ENCODE measurements at regions not wholly inside any gene's neighbourhood (a gene's known extent, or its start where the extent isn't known, plus 50 kb on each side); places are given as distances from the start of the nearest gene placed in this dataset.

DNA sequence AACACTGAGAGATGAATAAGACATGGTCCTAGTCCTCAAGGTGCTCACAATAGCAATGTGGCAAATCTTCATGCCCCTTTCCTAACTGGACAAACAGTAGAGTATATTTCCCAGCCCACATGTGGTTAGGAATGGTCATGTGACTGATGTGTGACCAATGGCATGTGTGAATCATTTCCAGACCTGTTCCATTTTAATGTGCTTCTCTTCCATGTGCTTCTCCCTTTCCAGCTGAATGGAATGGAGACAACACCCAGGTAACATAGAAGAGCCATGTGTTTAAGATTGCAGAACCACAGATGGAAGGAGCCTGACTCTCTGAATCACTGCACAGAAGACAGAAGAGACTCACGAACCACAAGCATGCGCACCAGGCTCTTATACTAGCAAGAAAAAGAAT, 409.9 kb upstream of the NFIA start:
- H3K36me3 ChIP-seq, result no peaks in the 10 kb centered on the region
- no peak overlapping the region for H3K27ac ChIP-seq
- H3K4me3 ChIP-seq, result no peak overlapping the region
- DNase-seq (no peak), ATAC-seq (no peak)
- intact Hi-C loops (cut with DNase I), result no loop called here
- H3K4me1 ChIP-seq, result no peaks in the 10 kb centered on the region
- TF ChIP-seq, protein P1, sequence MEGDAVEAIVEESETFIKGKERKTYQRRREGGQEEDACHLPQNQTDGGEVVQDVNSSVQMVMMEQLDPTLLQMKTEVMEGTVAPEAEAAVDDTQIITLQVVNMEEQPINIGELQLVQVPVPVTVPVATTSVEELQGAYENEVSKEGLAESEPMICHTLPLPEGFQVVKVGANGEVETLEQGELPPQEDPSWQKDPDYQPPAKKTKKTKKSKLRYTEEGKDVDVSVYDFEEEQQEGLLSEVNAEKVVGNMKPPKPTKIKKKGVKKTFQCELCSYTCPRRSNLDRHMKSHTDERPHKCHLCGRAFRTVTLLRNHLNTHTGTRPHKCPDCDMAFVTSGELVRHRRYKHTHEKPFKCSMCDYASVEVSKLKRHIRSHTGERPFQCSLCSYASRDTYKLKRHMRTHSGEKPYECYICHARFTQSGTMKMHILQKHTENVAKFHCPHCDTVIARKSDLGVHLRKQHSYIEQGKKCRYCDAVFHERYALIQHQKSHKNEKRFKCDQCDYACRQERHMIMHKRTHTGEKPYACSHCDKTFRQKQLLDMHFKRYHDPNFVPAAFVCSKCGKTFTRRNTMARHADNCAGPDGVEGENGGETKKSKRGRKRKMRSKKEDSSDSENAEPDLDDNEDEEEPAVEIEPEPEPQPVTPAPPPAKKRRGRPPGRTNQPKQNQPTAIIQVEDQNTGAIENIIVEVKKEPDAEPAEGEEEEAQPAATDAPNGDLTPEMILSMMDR (IDR thresholded peaks at IDR 0.05), result no peak
- no peaks in the 10 kb centered on the region for H3K9me3 ChIP-seq
- no peaks in the 10 kb centered on the region for H3K27me3 ChIP-seq (ENCODE audit: low read depth)

DNA sequence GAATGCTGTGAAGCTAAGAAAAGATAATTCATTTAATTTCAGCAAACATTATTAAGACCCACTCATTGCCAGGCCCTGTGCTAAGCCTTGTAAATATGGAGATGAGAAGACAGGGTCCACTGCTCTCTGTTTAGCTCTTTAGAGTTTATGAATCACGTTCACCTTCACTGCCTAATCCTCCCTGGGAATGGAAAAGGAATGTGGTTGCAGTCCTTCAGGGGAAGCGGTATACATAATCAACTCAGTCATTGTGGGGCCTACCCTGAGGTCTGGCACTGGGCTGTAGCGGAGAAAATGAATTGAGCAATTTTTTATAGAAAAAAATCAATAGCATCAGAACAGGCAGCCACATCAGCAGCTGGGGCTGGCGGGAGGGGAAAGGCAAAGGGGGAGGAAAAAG, 412.1 kb upstream of the NFIA start:
- intact Hi-C loops (cut with DNase I), result no loop called here
- ATAC-seq (no peak), DNase-seq (no peak)
- no peak overlapping the region for H3K27ac ChIP-seq
- no peaks in the 10 kb centered on the region for H3K4me1 ChIP-seq
- TF ChIP-seq, protein P1 (IDR thresholded peaks at IDR 0.05), result no peak
- H3K36me3 ChIP-seq, result no peaks in the 10 kb centered on the region
- H3K4me3 ChIP-seq, result no peak overlapping the region
- no peaks in the 10 kb centered on the region for H3K27me3 ChIP-seq (ENCODE audit: low read depth)
- H3K9me3 ChIP-seq, result no peaks in the 10 kb centered on the region

GRCh38 chr1:60668585-60668984, 413.8 kb upstream of the NFIA start:
- H3K9me3 ChIP-seq, result no peaks in the 10 kb centered on the region
- no peaks in the 10 kb centered on the region for H3K36me3 ChIP-seq
- H3K27ac ChIP-seq, result no peak overlapping the region
- intact Hi-C loops (cut with DNase I), result no loop called here
- H3K27me3 ChIP-seq (ENCODE audit: low read depth), result no peaks in the 10 kb centered on the region
- H3K4me1 ChIP-seq, result no peaks in the 10 kb centered on the region
- no peak overlapping the region for H3K4me3 ChIP-seq
- ATAC-seq (no peak), DNase-seq (no peak)
- TF ChIP-seq, protein P1 (IDR thresholded peaks at IDR 0.05), result no peak

- no peaks in the 10 kb centered on the region for H3K36me3 ChIP-seq
- H3K4me3 ChIP-seq, result no peak overlapping the region
- H3K9me3 ChIP-seq, result no peaks in the 10 kb centered on the region
- intact Hi-C loops (cut with DNase I), result no loop called here
- DNase-seq, result no peak
- no peaks in the 10 kb centered on the region for H3K27me3 ChIP-seq (ENCODE audit: low read depth)
- TF ChIP-seq, protein P1 (IDR thresholded peaks at IDR 0.05), result no peak
- ATAC-seq, result no peak
- H3K4me1 ChIP-seq, result no peaks in the 10 kb centered on the region
- H3K27ac ChIP-seq, result no peak overlapping the region
Measured at GRCh38 chr1:60665311-60665710, 417.1 kb upstream of the NFIA start.

DNA sequence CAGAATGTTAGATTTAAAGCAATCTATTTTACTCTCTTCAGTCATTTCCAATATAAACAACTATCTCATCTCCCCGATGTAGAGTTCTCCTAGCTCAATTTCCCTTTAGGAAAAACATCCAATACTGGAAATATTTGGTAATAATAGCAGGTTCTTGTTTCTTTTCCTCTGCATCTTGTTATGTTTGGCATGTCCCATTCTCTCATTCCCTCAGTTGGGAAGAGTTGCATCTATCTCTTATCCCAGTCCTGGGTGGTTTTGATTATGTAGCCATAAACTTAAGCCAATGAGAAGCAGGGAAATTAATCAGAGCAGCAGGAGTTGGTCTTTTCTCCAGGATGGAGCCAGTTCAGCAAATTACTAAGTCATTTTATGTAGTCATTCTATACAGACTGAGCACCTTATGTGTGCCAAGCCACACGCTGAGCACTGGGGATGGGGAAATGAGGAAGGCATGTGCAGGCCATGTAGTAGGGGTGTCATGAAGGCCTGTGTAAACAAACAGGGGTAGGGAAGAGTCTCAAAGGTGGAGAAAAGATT, 418.2 kb upstream of the NFIA start:
- Histone ChIP-seq H3K27me3 (ENCODE audit: low read depth) (no peaks in the 10 kb centered on the region), H3K27ac (no peak overlapping the region), H3K9me3 (no peaks in the 10 kb centered on the region), H3K4me3 (no peak overlapping the region), H3K36me3 (no peaks in the 10 kb centered on the region), H3K4me1 (no peaks in the 10 kb centered on the region)
- no peak for DNase-seq
- ATAC-seq, result no peak
- intact Hi-C loops (cut with DNase I), result no loop called here
- TF ChIP-seq, protein P1 (IDR thresholded peaks at IDR 0.05), result no peak
